ENCODE measurements at regions not wholly inside any gene's neighbourhood (a gene's known extent, or its start where the extent isn't known, plus 50 kb on each side); places are given as distances from the start of the nearest gene placed in this dataset.
"Not testable (repeated sequence)": the region's sequence is repeated elsewhere in the genome, so short reads cannot be mapped to it uniquely, and the experiment has no call there.

GRCh38 chrX:123088930-123089329 lies 95.1 kb upstream of the GRIA3 start:
- no peak for DNase-seq (ENCODE audit: low read depth)
- TF ChIP-seq, protein P1, sequence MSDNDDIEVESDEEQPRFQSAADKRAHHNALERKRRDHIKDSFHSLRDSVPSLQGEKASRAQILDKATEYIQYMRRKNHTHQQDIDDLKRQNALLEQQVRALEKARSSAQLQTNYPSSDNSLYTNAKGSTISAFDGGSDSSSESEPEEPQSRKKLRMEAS (IDR thresholded peaks at IDR 0.05; ENCODE audit: low read depth, low read length), result no peak
- TF ChIP-seq POLR2A (IDR thresholded peaks at IDR 0.05; ENCODE audit: extremely low read depth, insufficient read length), result no peak
- TF ChIP-seq MYC (IDR thresholded peaks at IDR 0.05; ENCODE audit: low read depth, low read length), result no peak
- TF ChIP-seq CTCF (IDR thresholded peaks at IDR 0.05; ENCODE audit: low read depth, low read length), result no peak
- no peak overlapping the region for H3K4me3 ChIP-seq (ENCODE audit: low read depth, low read length)

DNA sequence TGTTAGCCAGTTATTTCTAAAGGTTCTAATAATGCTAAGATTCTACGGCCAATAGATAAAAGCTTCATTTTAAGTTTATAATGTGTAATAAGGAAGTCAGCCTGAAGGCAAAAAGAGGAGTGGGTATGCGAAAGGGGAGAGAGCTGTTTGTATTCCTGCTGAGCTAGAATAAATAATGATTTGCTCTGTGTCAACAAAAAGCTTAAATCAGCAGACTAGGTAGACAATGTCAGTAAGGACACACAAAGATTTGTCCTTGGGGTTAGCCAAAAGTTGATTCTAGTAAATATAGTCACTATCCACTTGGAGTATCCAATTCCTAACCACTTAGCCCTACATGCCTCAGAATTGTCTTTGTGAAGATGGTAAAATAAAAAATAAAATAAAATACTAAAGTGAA lies 90.3 kb upstream of the GRIA3 start:
- TF ChIP-seq CTCF (IDR thresholded peaks at IDR 0.05; ENCODE audit: low read depth, low read length), result no peak
- DNase-seq (ENCODE audit: low read depth), result no peak
- H3K4me3 ChIP-seq (ENCODE audit: low read depth, low read length), result no peak overlapping the region

- H3K4me3 ChIP-seq (ENCODE audit: low read depth, low read length), result no peak overlapping the region
- TF ChIP-seq CTCF (IDR thresholded peaks at IDR 0.05; ENCODE audit: low read depth, low read length), result no peak
- DNase-seq (ENCODE audit: low read depth), result peak; percentile 1
These were observed 75.3 kb upstream of the GRIA3 start for GRCh38 chrX:123108513-123109427.

DNA sequence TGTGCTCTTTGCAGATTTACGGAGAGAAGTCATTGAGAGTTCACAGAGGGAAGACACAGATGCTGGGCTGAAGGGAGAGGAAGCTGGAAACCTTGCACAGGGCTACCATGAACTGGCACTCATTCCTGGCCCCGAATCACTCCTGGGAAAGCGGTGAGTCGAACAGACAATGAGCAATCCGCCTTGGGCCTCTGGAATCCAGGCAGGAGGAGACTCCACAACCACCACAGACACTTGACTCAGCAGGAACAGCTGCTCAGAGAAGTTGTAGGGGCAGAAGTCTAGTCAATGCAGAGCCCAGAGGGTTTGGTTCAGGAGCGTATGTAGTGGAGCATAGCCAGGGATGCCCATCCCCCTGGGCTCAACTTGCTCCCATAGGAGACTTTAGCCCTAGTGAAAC lies 62.8 kb upstream of the GRIA3 start:
- no peak overlapping the region for H3K4me3 ChIP-seq (ENCODE audit: low read depth, low read length)
- no peak for DNase-seq (ENCODE audit: low read depth)
- TF ChIP-seq, protein P1 (IDR thresholded peaks at IDR 0.05; ENCODE audit: low read depth, low read length), result no peak
- TF ChIP-seq MYC (IDR thresholded peaks at IDR 0.05; ENCODE audit: low read depth, low read length) (no peak), POLR2A (IDR thresholded peaks at IDR 0.05; ENCODE audit: extremely low read depth, insufficient read length) (no peak), CTCF (IDR thresholded peaks at IDR 0.05; ENCODE audit: low read depth, low read length) (no peak)

- not testable (repeated sequence) for H3K4me3 ChIP-seq (ENCODE audit: low read depth, low read length); DNase-seq (ENCODE audit: low read depth)
These were observed 54.3 kb upstream of the GRIA3 start for GRCh38 chrX:123129805-123130204.

Measured in NB4 (cell line).